Brain microvascular endothelial cell (primary cell): ENCODE measurements at regions not wholly inside any gene's neighbourhood (a gene's known extent, or its start where the extent isn't known, plus 50 kb on each side); places are given as distances from the start of the nearest gene placed in this dataset.

Experiments used
- DNase-seq: peaks from one replicate; pipeline ENCODE4 v3.0.0-alpha.2; 2020
- H3K27ac ChIP-seq: fragments of 250-450 bp; sonication (Bioruptor Pico); 2 replicates; pipeline ENCODE4 v1.5.1; 2020; ENCODE audit warnings: mild to moderate bottlenecking, moderate library complexity
- H3K27me3 ChIP-seq: fragments of 250-450 bp; sonication (Bioruptor Pico); replicated peaks from 2 replicates; pipeline ENCODE4 v1.5.1; 2020; ENCODE audit warnings: mild to moderate bottlenecking
- H3K36me3 ChIP-seq: fragments of 250-450 bp; sonication (Bioruptor Pico); replicated peaks from 2 replicates; pipeline ENCODE4 v1.5.1; 2020; ENCODE audit warnings: mild to moderate bottlenecking
- H3K4me3 ChIP-seq: 2 replicates; pipeline ENCODE4 v1.5.1; 2011; ENCODE audit warnings: low read depth, mild to moderate bottlenecking, control low read depth, low read length, moderate library complexity
- CTCF ChIP-seq: IDR thresholded peaks from 2 replicates; pipeline ENCODE4 v1.5.1; 2011; ENCODE audit warnings: low read depth, mild to moderate bottlenecking, moderate library complexity, low read length, control low read depth, inconsistent platforms; ENCODE audit errors: missing control alignments
- in situ Hi-C: cut with HindIII; loops from 2 replicates; pipeline ENCODE4 v1.10.0; 2017; ENCODE audit warnings: low sequenced_read_pairs, low pct_ligation_motif_present

- no peak for TF ChIP-seq CTCF
- Histone ChIP-seq H3K27ac (no peak overlapping the region), H3K27me3 (no peaks in the 10 kb centered on the region), H3K36me3 (no peaks in the 10 kb centered on the region), H3K4me3 (no peak overlapping the region)
- in situ Hi-C loops = no loop called here
- DNase-seq = no peak
These were observed 1091.1 kb downstream of the VRK1 start for GRCh38 chr14:97888331-97888730.

GRCh38 chr14:97891515-97891914, 1094.3 kb downstream of the VRK1 start:
- Histone ChIP-seq H3K36me3 (no peaks in the 10 kb centered on the region), H3K27me3 (no peaks in the 10 kb centered on the region), H3K4me3 (no peak overlapping the region), H3K27ac (no peak overlapping the region)
- DNase-seq = no peak
- TF ChIP-seq CTCF = no peak
- in situ Hi-C loops = no loop called here

- H3K27ac ChIP-seq = no peak overlapping the region
- no peaks in the 10 kb centered on the region for H3K27me3 ChIP-seq
- DNase-seq = no peak
- no peak for TF ChIP-seq CTCF
- H3K4me3 ChIP-seq = no peak overlapping the region
- in situ Hi-C loops = no loop called here
- no peaks in the 10 kb centered on the region for H3K36me3 ChIP-seq
These were observed 1097.4 kb downstream of the VRK1 start for GRCh38 chr14:97894552-97894951.

- DNase-seq = no peak
- H3K27ac ChIP-seq = no peak overlapping the region
- H3K27me3 ChIP-seq = no peaks in the 10 kb centered on the region
- no peaks in the 10 kb centered on the region for H3K36me3 ChIP-seq
- in situ Hi-C loops = no loop called here
- H3K4me3 ChIP-seq = no peak overlapping the region
- no peak for TF ChIP-seq CTCF
These were observed 1103.1 kb downstream of the VRK1 start for GRCh38 chr14:97900196-97900854.

- in situ Hi-C loops = no loop called here
- no peak for DNase-seq
- no peaks in the 10 kb centered on the region for H3K27me3 ChIP-seq
- H3K36me3 ChIP-seq = no peaks in the 10 kb centered on the region
- H3K27ac ChIP-seq = no peak overlapping the region
- no peak overlapping the region for H3K4me3 ChIP-seq
- TF ChIP-seq CTCF = no peak
These were observed 1105.4 kb downstream of the VRK1 start for GRCh38 chr14:97902630-97903029.

- Histone ChIP-seq H3K27me3 (no peaks in the 10 kb centered on the region), H3K36me3 (no peaks in the 10 kb centered on the region), H3K4me3 (no peak overlapping the region), H3K27ac (no peak overlapping the region)
- no peak for DNase-seq
- TF ChIP-seq CTCF = no peak
- in situ Hi-C loops = no loop called here
These were observed 1106.6 kb downstream of the VRK1 start for GRCh38 chr14:97903821-97904220.
